OCI-LY1 (cell line): ENCODE measurements at regions not wholly inside any gene's neighbourhood (a gene's known extent, or its start where the extent isn't known, plus 50 kb on each side); places are given as distances from the start of the nearest gene placed in this dataset.

Source experiments
- H2AFZ ChIP-seq: fragments of 200-600 bp; sonication (generic), shearing (Covaris generic); 2 replicates; pipeline ENCODE4 v1.6.0; 2014; ENCODE audit warnings: antibody characterized with exemption, mild to moderate bottlenecking, low read length
- H3F3A ChIP-seq: fragments of 200-600 bp; sonication (generic), shearing (Covaris generic); 2 replicates; pipeline ENCODE4 v1.6.0; 2014; ENCODE audit warnings: mild to moderate bottlenecking, antibody characterized with exemption, low read length, moderate library complexity; ENCODE audit not compliant: insufficient read depth
- H3K27ac ChIP-seq: fragments of 200-600 bp; sonication (generic); 2 replicates; pipeline ENCODE4 v1.5.1; 2014; ENCODE audit warnings: low read length, mixed run types, mild to moderate bottlenecking, low read depth; ENCODE audit not compliant: poor library complexity, severe bottlenecking
- H3K27me3 ChIP-seq: fragments of 200-600 bp; sonication (generic); 2 replicates; pipeline ENCODE4 v1.6.0; 2014; ENCODE audit warnings: antibody characterized with exemption, mild to moderate bottlenecking, low read length, moderate library complexity; ENCODE audit not compliant: insufficient read depth
- H3K36me3 ChIP-seq: fragments of 200-600 bp; sonication (generic); 2 replicates; pipeline ENCODE4 v1.6.1; 2014; ENCODE audit warnings: mild to moderate bottlenecking, antibody characterized with exemption, low read length, moderate library complexity, mixed read lengths; ENCODE audit not compliant: insufficient read depth
- H3K4me1 ChIP-seq: fragments of 200-600 bp; sonication (generic); 2 replicates; pipeline ENCODE4 v1.5.1; 2014; ENCODE audit warnings: mild to moderate bottlenecking, low read length, moderate library complexity; ENCODE audit not compliant: insufficient read depth, severe bottlenecking
- H3K4me2 ChIP-seq: fragments of 200-600 bp; sonication (generic), shearing (Covaris generic); 2 replicates; pipeline ENCODE4 v1.6.1; 2014; ENCODE audit warnings: low read length
- H3K4me3 ChIP-seq: fragments of 200-600 bp; sonication (generic); 2 replicates; pipeline ENCODE4 v1.5.1; 2014; ENCODE audit warnings: low read length, low read depth, mild to moderate bottlenecking, mixed read lengths; ENCODE audit not compliant: poor library complexity, severe bottlenecking
- H3K79me2 ChIP-seq: fragments of 200-600 bp; shearing (Covaris generic); 2 replicates; pipeline ENCODE4 v1.6.1; 2016; ENCODE audit warnings: mixed run types, low read length, mixed read lengths; ENCODE audit not compliant: insufficient read depth
- H3K9ac ChIP-seq: fragments of 200-600 bp; sonication (generic), shearing (Covaris generic); 2 replicates; pipeline ENCODE4 v1.6.1; 2014; ENCODE audit warnings: mild to moderate bottlenecking, low read length, mixed read lengths
- H3K9me2 ChIP-seq: fragments of 200-600 bp; sonication (generic), shearing (Covaris generic); 2 replicates; pipeline ENCODE4 v1.6.1; 2014; ENCODE audit warnings: low read depth, mild to moderate bottlenecking, low read length, mixed read lengths
- H3K9me3 ChIP-seq: fragments of 200-600 bp; shearing (Covaris generic); 2 replicates; pipeline ENCODE4 v1.6.1; 2014; ENCODE audit warnings: low read length, mixed read lengths
- H4K20me1 ChIP-seq: fragments of 200-600 bp; sonication (generic), shearing (Covaris generic); 2 replicates; pipeline ENCODE4 v1.6.0; 2016; ENCODE audit warnings: mild to moderate bottlenecking, low read length; ENCODE audit not compliant: insufficient read depth
- CTCF ChIP-seq: fragments of 200-600 bp; sonication (generic), shearing (Covaris generic); IDR thresholded peaks from 2 replicates; pipeline ENCODE4 v1.5.1; 2017; ENCODE audit warnings: mild to moderate bottlenecking, antibody characterized with exemption, low read length, moderate library complexity, mixed read lengths
- EZH2 ChIP-seq: fragments of 200-600 bp; sonication (generic), shearing (Covaris generic); IDR thresholded peaks from 2 replicates; pipeline ENCODE4 v1.8.0; 2017; ENCODE audit warnings: borderline replicate concordance, mixed run types, mild to moderate bottlenecking, antibody characterized with exemption, low read length, moderate library complexity, mixed read lengths

- no peaks in the 10 kb centered on the region for H3K79me2 ChIP-seq
- H3K4me3 ChIP-seq, result no peak overlapping the region
- H3K9me2 ChIP-seq, result no peaks in the 10 kb centered on the region
- H3K9me3 ChIP-seq, result no peaks in the 10 kb centered on the region
- no peaks in the 10 kb centered on the region for H3F3A ChIP-seq
- TF ChIP-seq EZH2 (no peak), CTCF (no peak)
- no peaks in the 10 kb centered on the region for H3K27me3 ChIP-seq
- no peak overlapping the region for H3K4me2 ChIP-seq
- H4K20me1 ChIP-seq, result no peaks in the 10 kb centered on the region
- no peaks in the 10 kb centered on the region for H3K4me1 ChIP-seq
- H3K9ac ChIP-seq, result no peak overlapping the region
- H3K27ac ChIP-seq, result no peak overlapping the region
- no peak overlapping the region for H2AFZ ChIP-seq
- no peaks in the 10 kb centered on the region for H3K36me3 ChIP-seq
Observed at GRCh38 chr2:6692056-6692455, 173.7 kb downstream of the CMPK2 start.

GRCh38 chr2:6692819-6693218, 172.9 kb downstream of the CMPK2 start:
- no peaks in the 10 kb centered on the region for H3F3A ChIP-seq
- no peaks in the 10 kb centered on the region for H3K27me3 ChIP-seq
- H3K4me2 ChIP-seq, result no peak overlapping the region
- no peak overlapping the region for H2AFZ ChIP-seq
- no peaks in the 10 kb centered on the region for H3K36me3 ChIP-seq
- H3K79me2 ChIP-seq, result no peaks in the 10 kb centered on the region
- H3K4me1 ChIP-seq, result no peaks in the 10 kb centered on the region
- no peak overlapping the region for H3K4me3 ChIP-seq
- no peaks in the 10 kb centered on the region for H4K20me1 ChIP-seq
- H3K27ac ChIP-seq, result no peak overlapping the region
- no peaks in the 10 kb centered on the region for H3K9me3 ChIP-seq
- no peaks in the 10 kb centered on the region for H3K9me2 ChIP-seq
- TF ChIP-seq EZH2, result no peak
- TF ChIP-seq CTCF, result no peak
- no peak overlapping the region for H3K9ac ChIP-seq

DNA sequence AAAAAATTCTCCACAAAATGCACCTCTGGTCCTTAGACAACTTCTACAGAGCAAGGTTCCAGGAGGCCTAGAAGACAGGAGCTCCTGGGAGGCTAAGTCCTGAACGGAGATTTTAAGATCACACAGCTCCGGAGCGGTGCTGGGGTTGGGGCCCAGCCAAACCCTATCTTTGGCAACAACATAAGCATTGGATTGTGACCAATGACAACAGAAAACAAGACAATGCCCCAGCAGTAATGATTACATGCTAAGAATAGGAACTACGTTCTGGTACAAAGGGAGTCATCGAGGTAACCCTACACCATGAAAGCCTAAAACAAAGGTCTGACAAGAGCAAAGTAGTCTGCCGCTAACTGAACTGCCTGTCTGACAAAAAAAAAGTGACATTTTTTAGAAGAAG, 171.2 kb downstream of the CMPK2 start:
- Histone ChIP-seq H4K20me1 (no peaks in the 10 kb centered on the region), H2AFZ (no peak overlapping the region), H3K36me3 (no peaks in the 10 kb centered on the region), H3F3A (no peaks in the 10 kb centered on the region), H3K79me2 (no peaks in the 10 kb centered on the region), H3K4me2 (no peak overlapping the region), H3K9ac (no peak overlapping the region), H3K4me1 (no peaks in the 10 kb centered on the region), H3K4me3 (no peak overlapping the region), H3K9me2 (no peaks in the 10 kb centered on the region), H3K9me3 (no peaks in the 10 kb centered on the region), H3K27me3 (no peaks in the 10 kb centered on the region), H3K27ac (no peak overlapping the region)
- TF ChIP-seq CTCF (no peak), EZH2 (no peak)
